Tibial nerve (tissue), 3 donors: ENCODE measurements at regions not wholly inside any gene's neighbourhood (a gene's known extent, or its start where the extent isn't known, plus 50 kb on each side); places are given as distances from the start of the nearest gene placed in this dataset.

Experiments used
- CTCF ChIP-seq, 5 experiments: fragments of 200-600 bp in 3 of 5; fragments of 450-650 bp in 2 of 5; sonication (generic) in 3 of 5; IDR thresholded peaks; one replicate each; pipeline ENCODE4 v1.5.1; 2016 to 2019; ENCODE audit warnings: antibody characterized with exemption in 5 of 5, mild to moderate bottlenecking in 3 of 5, moderate library complexity in 2 of 5
- POLR2A ChIP-seq, 2 donors: fragments of 450-650 bp; IDR thresholded peaks; one replicate each; pipeline ENCODE4 v1.6.1; 2017; ENCODE audit warnings: antibody characterized with exemption in 2 of 2, mild to moderate bottlenecking in 2 of 2, moderate library complexity in 2 of 2

DNA sequence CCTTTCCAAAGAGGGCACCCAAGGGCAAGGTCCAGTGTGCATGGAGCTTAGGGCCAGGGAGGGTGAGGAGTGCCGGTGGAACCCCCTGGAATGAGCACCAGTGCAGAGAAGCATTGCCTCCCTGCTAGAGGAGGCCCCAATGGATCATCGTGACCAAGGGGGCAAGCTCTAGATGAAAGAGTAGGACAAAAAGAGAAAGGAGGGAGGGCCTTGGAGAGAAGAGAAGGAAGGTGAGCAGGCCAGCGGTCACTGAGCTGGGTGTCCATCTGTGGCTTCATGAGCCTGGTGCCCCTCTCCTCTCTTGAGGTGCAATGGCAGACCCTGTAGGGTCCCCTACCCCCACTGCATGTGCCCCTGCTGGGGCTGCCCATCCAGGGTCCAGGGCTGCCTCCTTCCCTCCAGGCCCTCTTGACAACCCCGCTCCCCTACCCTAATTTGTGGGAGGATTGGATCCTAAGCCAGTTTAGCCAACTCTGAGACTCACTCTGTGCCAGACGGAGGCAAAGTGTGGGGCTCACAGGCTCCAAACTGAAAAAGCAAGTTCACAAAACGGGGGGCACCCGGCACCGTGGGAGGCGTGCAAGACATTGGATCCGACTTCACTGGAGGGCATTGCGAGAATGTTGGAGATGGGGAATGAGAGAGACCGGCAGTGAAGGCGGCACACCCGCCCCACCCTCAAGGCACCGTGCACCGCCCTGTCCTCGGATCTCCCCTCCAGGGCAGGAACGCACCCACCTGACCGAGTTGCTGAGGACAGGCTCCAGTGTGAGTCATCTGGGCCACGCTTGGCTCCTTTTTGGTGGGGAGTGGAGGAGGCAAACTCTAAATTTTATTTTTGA, 207.5 kb downstream of the KIF26A start:
- TF ChIP-seq POLR2A (IDR thresholded peaks at IDR 0.05) (no peak), CTCF (IDR thresholded peaks at IDR 0.05) (no peak)
